H1 (cell line): ENCODE measurements at regions not wholly inside any gene's neighbourhood (a gene's known extent, or its start where the extent isn't known, plus 50 kb on each side); places are given as distances from the start of the nearest gene placed in this dataset.

ENCODE experiments used
- BACH1 ChIP-seq: IDR thresholded peaks from 2 replicates; pipeline ENCODE4 v1.6.1; 2012; ENCODE audit warnings: low read length, improper control_type of control experiment
- EP300 ChIP-seq, 2 experiments: IDR thresholded peaks; 1 replicate in 1 of 2; 2 replicates in 1 of 2; pipeline ENCODE4 v1.6.1; 2011 to 2012; ENCODE audit warnings: low read depth in 2 of 2, low read length in 2 of 2, mild to moderate bottlenecking in 2 of 2, borderline replicate concordance in 1 of 2, inconsistent platforms in 1 of 2, moderate library complexity in 1 of 2
- JUN ChIP-seq: IDR thresholded peaks from 2 replicates; pipeline ENCODE4 v1.6.1; 2011; ENCODE audit warnings: low read depth, mild to moderate bottlenecking, improper control_type of control experiment, low read length
- SP1 ChIP-seq: IDR thresholded peaks from 2 replicates; pipeline ENCODE4 v1.6.1; 2011; ENCODE audit warnings: low read depth, low read length

- TF ChIP-seq JUN (no peak), EP300 (IDR thresholded peaks at IDR 0.05; ENCODE audit: borderline replicate concordance in 1 of 2, low read depth in 2 of 2, low read length in 2 of 2) (no peak), SP1 (no peak), BACH1 (no peak)
Measured at GRCh38 chr6:33888183-33888582, 84.4 kb upstream of the MLN start (continued).
